OCI-LY7 (cell line): ENCODE measurements at regions not wholly inside any gene's neighbourhood (a gene's known extent, or its start where the extent isn't known, plus 50 kb on each side); places are given as distances from the start of the nearest gene placed in this dataset.

Source experiments
- CTCF ChIP-seq: fragments of 200-600 bp; sonication (generic); conservative IDR thresholded peaks from 2 replicates; pipeline ENCODE4 v1.5.1; 2014; ENCODE audit warnings: mild to moderate bottlenecking, antibody characterized with exemption, low read length, moderate library complexity, mixed read lengths
- EZH2phosphoT487 ChIP-seq: fragments of 200-600 bp; sonication (generic); IDR thresholded peaks from 2 replicates; pipeline ENCODE4 v1.6.1; 2018; ENCODE audit warnings: low read depth, borderline replicate concordance, mild to moderate bottlenecking, mixed run types, antibody characterized with exemption, low read length, moderate library complexity, mixed read lengths

GRCh38 chr1:157335056-157335455, 196.9 kb upstream of the ETV3 start:
- TF ChIP-seq CTCF (no peak), EZH2phosphoT487 (no peak)
